H9 (cell line): ENCODE measurements at regions not wholly inside any gene's neighbourhood (a gene's known extent, or its start where the extent isn't known, plus 50 kb on each side); places are given as distances from the start of the nearest gene placed in this dataset.
A peak's percentile ranks its signal among the peaks of the same experiment; 100 is the strongest.

ENCODE experiments used
- DNase-seq: peaks from one replicate; pipeline ENCODE4 v3.0.0-alpha.2; 2017
- H2AFZ ChIP-seq: one replicate; pipeline ENCODE4 v1.6.1; 2013; ENCODE audit warnings: mild to moderate bottlenecking, low read length, control low read depth, moderate library complexity
- H2AK5ac ChIP-seq: 2 replicates; pipeline ENCODE4 v1.6.1; 2013; ENCODE audit warnings: low read length, control low read depth, mixed read lengths; ENCODE audit not compliant: insufficient read length
- H2BK120ac ChIP-seq: one replicate; pipeline ENCODE4 v1.6.1; 2013; ENCODE audit warnings: low read depth, mild to moderate bottlenecking, low read length, control low read depth, inconsistent platforms; ENCODE audit not compliant: poor library complexity, severe bottlenecking
- H2BK12ac ChIP-seq: 2 replicates; pipeline ENCODE4 v1.6.1; 2013; ENCODE audit warnings: low read length, control low read depth, mixed read lengths, low read depth; ENCODE audit not compliant: insufficient read length
- H2BK15ac ChIP-seq: 2 replicates; pipeline ENCODE4 v1.6.1; 2013; ENCODE audit warnings: low read depth, low read length, control low read depth
- H2BK20ac ChIP-seq: one replicate; pipeline ENCODE4 v1.6.1; 2013; ENCODE audit warnings: low read depth, mild to moderate bottlenecking, low read length, control low read depth, inconsistent platforms; ENCODE audit not compliant: poor library complexity, severe bottlenecking
- H2BK5ac ChIP-seq: 2 replicates; pipeline ENCODE4 v1.6.1; 2013; ENCODE audit warnings: low read length, control low read depth, mixed read lengths; ENCODE audit not compliant: insufficient read length
- H3K14ac ChIP-seq: 2 replicates; pipeline ENCODE4 v1.6.1; 2013; ENCODE audit warnings: low read length, control low read depth; ENCODE audit not compliant: insufficient read depth
- H3K18ac ChIP-seq: 2 replicates; pipeline ENCODE4 v1.6.1; 2013; ENCODE audit warnings: low read depth, mild to moderate bottlenecking, mixed read lengths, low read length, control low read depth; ENCODE audit not compliant: insufficient read length
- H3K23ac ChIP-seq: 2 replicates; pipeline ENCODE4 v1.6.1; 2013; ENCODE audit warnings: low read length, control low read depth, mixed read lengths, low read depth; ENCODE audit not compliant: insufficient read length
- H3K23me2 ChIP-seq: 2 replicates; pipeline ENCODE4 v1.6.1; 2013; ENCODE audit warnings: low read depth, mild to moderate bottlenecking, mixed read lengths, low read length, control low read depth; ENCODE audit not compliant: insufficient read length, poor library complexity, severe bottlenecking
- H3K27ac ChIP-seq: 2 replicates; pipeline ENCODE4 v1.5.1; 2013; ENCODE audit warnings: low read length, control low read depth, mixed read lengths, low read depth; ENCODE audit not compliant: insufficient read length
- H3K27me3 ChIP-seq: 2 replicates; pipeline ENCODE4 v1.6.1; 2013; ENCODE audit warnings: low read length, control low read depth, inconsistent platforms; ENCODE audit not compliant: insufficient read depth
- H3K4ac ChIP-seq: 2 replicates; pipeline ENCODE4 v1.6.1; 2013; ENCODE audit warnings: low read depth, mild to moderate bottlenecking, control low read depth, inconsistent platforms, low read length, moderate library complexity
- H3K4me1 ChIP-seq: 2 replicates; pipeline ENCODE4 v1.6.1; 2013; ENCODE audit warnings: low read length, control low read depth, inconsistent platforms; ENCODE audit not compliant: insufficient read depth
- H3K4me2 ChIP-seq: 2 replicates; pipeline ENCODE4 v1.6.1; 2013; ENCODE audit warnings: low read length, control low read depth, mixed read lengths; ENCODE audit not compliant: insufficient read length, insufficient read depth
- H3K56ac ChIP-seq: 2 replicates; pipeline ENCODE4 v1.6.1; 2013; ENCODE audit warnings: low read depth, mild to moderate bottlenecking, mixed read lengths, low read length, control low read depth; ENCODE audit not compliant: insufficient read length
- H3K79me1 ChIP-seq: 2 replicates; pipeline ENCODE4 v1.6.1; 2013; ENCODE audit warnings: low read depth, mild to moderate bottlenecking, moderate library complexity, low read length, control low read depth, inconsistent platforms; ENCODE audit not compliant: insufficient read depth, poor library complexity, severe bottlenecking
- H3K79me2 ChIP-seq: 2 replicates; pipeline ENCODE4 v1.6.1; 2013; ENCODE audit warnings: low read length, control low read depth, inconsistent platforms; ENCODE audit not compliant: insufficient read depth
- H3K9ac ChIP-seq: 2 replicates; pipeline ENCODE4 v1.6.1; 2013; ENCODE audit warnings: low read length, control low read depth, mixed read lengths; ENCODE audit not compliant: insufficient read length; ENCODE audit errors: extremely low read depth
- H3K9me3 ChIP-seq: one replicate; pipeline ENCODE4 v1.6.1; 2013; ENCODE audit warnings: low read depth, low read length, inconsistent platforms; ENCODE audit not compliant: control insufficient read depth
- H3T11ph ChIP-seq: one replicate; pipeline ENCODE4 v1.6.1; 2013; ENCODE audit warnings: mild to moderate bottlenecking, low read length, control low read depth, inconsistent platforms
- H4K20me1 ChIP-seq: one replicate; pipeline ENCODE4 v1.6.1; 2013; ENCODE audit not compliant: control insufficient read depth, insufficient read length, insufficient read depth
- H4K5ac ChIP-seq: 2 replicates; pipeline ENCODE4 v1.6.1; 2013; ENCODE audit warnings: low read depth, mild to moderate bottlenecking, mixed read lengths, low read length, control low read depth; ENCODE audit not compliant: insufficient read length
- H4K8ac ChIP-seq: replicated peaks from 2 replicates; pipeline ENCODE4 v1.6.1; 2013; ENCODE audit warnings: low read length, control low read depth, mixed read lengths, low read depth; ENCODE audit not compliant: insufficient read length
- H4K91ac ChIP-seq: 2 replicates; pipeline ENCODE4 v1.6.1; 2013; ENCODE audit warnings: low read depth, mild to moderate bottlenecking, moderate library complexity, mixed read lengths, low read length, control low read depth; ENCODE audit not compliant: insufficient read length
- H3K27ac Mint-ChIP-seq, 3 experiments: 2 replicates in 2 of 3; 3 replicates in 1 of 3; pipeline ENCODE4 v1.8.0; 2020 to 2021; ENCODE audit warnings: mixed read lengths in 3 of 3, mild to moderate bottlenecking in 1 of 3, moderate library complexity in 1 of 3
- H3K27me3 Mint-ChIP-seq: 2 replicates; pipeline ENCODE4 v1.8.0; 2021; ENCODE audit warnings: low read depth, mild to moderate bottlenecking, moderate library complexity, mixed read lengths
- H3K36me3 Mint-ChIP-seq, 3 experiments: 2 replicates in 2 of 3; 3 replicates in 1 of 3; pipeline ENCODE4 v1.8.0; 2020 to 2021; ENCODE audit warnings: low read depth in 3 of 3, mixed read lengths in 3 of 3; ENCODE audit not compliant: insufficient read depth in 1 of 3
- H3K4me1 Mint-ChIP-seq, 2 experiments: 2 replicates each; pipeline ENCODE4 v1.8.0; 2020; ENCODE audit warnings: mixed read lengths in 2 of 2
- H3K4me3 Mint-ChIP-seq, 2 experiments: 2 replicates in 1 of 2; 3 replicates in 1 of 2; pipeline ENCODE4 v1.8.0; 2020 to 2021; ENCODE audit warnings: mild to moderate bottlenecking in 2 of 2, mixed read lengths in 2 of 2, moderate library complexity in 1 of 2
- H3K9me3 Mint-ChIP-seq, 2 experiments: 2 replicates in 1 of 2; 3 replicates in 1 of 2; pipeline ENCODE4 v1.8.0; 2020; ENCODE audit warnings: mild to moderate bottlenecking in 2 of 2, mixed read lengths in 2 of 2, moderate library complexity in 1 of 2
- CTCF ChIP-seq: fragments of 200-600 bp; sonication (generic); conservative IDR thresholded peaks from 3 replicates; pipeline ENCODE4 v1.8.0; 2021; ENCODE audit warnings: antibody characterized with exemption, mild to moderate bottlenecking
- WGBS: extraction: QIAGEN DNeasy Blood & Tissue Kit; methylation state at CpG from one replicate; pipeline ENCODE4 v1.1.7; 2013; ENCODE audit warnings: missing lambda C conversion rate, low lambda C conversion rate, mixed read lengths; ENCODE audit not compliant: insufficient read length; ENCODE audit errors: extremely low coverage; 5-methylcytosine and 5-hydroxymethylcytosine counted together

- no peaks in the 10 kb centered on the region for H3K79me1 ChIP-seq
- no CpG with 5 or more reads among the region's 7 CpGs for WGBS
- H3K4me3 Mint-ChIP-seq = no peak overlapping the region
- H3K9me3 Mint-ChIP-seq = no peaks in the 10 kb centered on the region
- no peak for TF ChIP-seq CTCF
- H3K56ac ChIP-seq = no peak overlapping the region
- no peak overlapping the region for H4K8ac ChIP-seq
- H3K79me2 ChIP-seq = no peaks in the 10 kb centered on the region
- no peaks in the 10 kb centered on the region for H3K36me3 Mint-ChIP-seq
- no peak overlapping the region for H2BK5ac ChIP-seq
- no peak overlapping the region for H3K9ac ChIP-seq
- H3K4me2 ChIP-seq = no peak overlapping the region
- no peak for DNase-seq
- H3K27me3 Mint-ChIP-seq = no peaks in the 10 kb centered on the region
- no peak overlapping the region for H3K14ac ChIP-seq
- peaks cover 3% of the 10 kb centered on the region; the same call in 1 of the 2 replicates for H3K4me1 ChIP-seq
- no peak overlapping the region for H3T11ph ChIP-seq
- H2BK15ac ChIP-seq = no peak overlapping the region
- peaks cover 28 to 32% of the 10 kb centered on the region in 2 experiments for H3K4me1 Mint-ChIP-seq
- no peak overlapping the region for H2AK5ac ChIP-seq
- H3K9me3 ChIP-seq = no peaks in the 10 kb centered on the region
- no peak overlapping the region for H2BK120ac ChIP-seq
- no peak overlapping the region for H4K91ac ChIP-seq
- H3K4ac ChIP-seq = no peak overlapping the region
- H3K27ac Mint-ChIP-seq = peak overlapping the region in 1 of 3 experiments; percentile 76; a peak in 3 of 7 replicates
- no peak overlapping the region for H3K27ac ChIP-seq
- H2BK20ac ChIP-seq = no peak overlapping the region
- H4K20me1 ChIP-seq = no peaks in the 10 kb centered on the region
- no peak overlapping the region for H2AFZ ChIP-seq
- no peak overlapping the region for H3K23ac ChIP-seq
- H3K18ac ChIP-seq = no peak overlapping the region
- no peaks in the 10 kb centered on the region for H3K23me2 ChIP-seq
- no peak overlapping the region for H2BK12ac ChIP-seq
- no peak overlapping the region for H4K5ac ChIP-seq
- no peaks in the 10 kb centered on the region for H3K27me3 ChIP-seq
These were observed 341.7 kb upstream of the ROBO2 start for GRCh38 chr3:76698136-76698706.
